HG02678 (cell line): ENCODE measurements at regions not wholly inside any gene's neighbourhood (a gene's known extent, or its start where the extent isn't known, plus 50 kb on each side); places are given as distances from the start of the nearest gene placed in this dataset.
"Not testable (repeated sequence)": the region's sequence is repeated elsewhere in the genome, so short reads cannot be mapped to it uniquely, and the experiment has no call there.

Source experiments
- ATAC-seq: cut with Tn5 transposase; IDR thresholded peaks from one replicate; pipeline ENCODE4 v1.9.1; 2021; ENCODE audit warnings: mild to moderate bottlenecking, moderate library complexity; ENCODE audit not compliant: unreplicated experiment

GRCh38 chr2:180559771-180560170, 420.6 kb upstream of the UBE2E3 start:
- ATAC-seq = no peak

DNA sequence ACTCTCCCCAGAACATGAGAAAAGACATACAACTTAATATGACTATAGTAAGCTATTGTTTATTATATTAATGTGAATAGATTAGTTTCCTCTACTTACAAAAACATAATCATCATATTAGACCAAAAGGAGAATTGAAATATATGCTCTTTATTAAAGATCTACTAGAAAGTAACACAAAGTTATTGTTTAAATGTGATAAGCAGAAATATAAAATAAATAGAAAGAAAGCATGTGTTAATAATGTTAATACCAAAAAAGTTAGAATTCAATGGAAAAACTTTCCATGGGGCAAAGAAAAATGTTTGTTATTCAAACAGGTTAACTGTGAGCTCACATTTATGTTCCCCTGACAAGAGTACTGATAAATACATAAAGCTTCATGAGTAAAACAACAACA, 421.4 kb upstream of the UBE2E3 start:
- no peak for ATAC-seq

- no peak for ATAC-seq
Observed at GRCh38 chr2:180555391-180555965, 424.9 kb upstream of the UBE2E3 start.

GRCh38 chr2:180554330-180554729, 426.1 kb upstream of the UBE2E3 start:
- no peak for ATAC-seq

DNA sequence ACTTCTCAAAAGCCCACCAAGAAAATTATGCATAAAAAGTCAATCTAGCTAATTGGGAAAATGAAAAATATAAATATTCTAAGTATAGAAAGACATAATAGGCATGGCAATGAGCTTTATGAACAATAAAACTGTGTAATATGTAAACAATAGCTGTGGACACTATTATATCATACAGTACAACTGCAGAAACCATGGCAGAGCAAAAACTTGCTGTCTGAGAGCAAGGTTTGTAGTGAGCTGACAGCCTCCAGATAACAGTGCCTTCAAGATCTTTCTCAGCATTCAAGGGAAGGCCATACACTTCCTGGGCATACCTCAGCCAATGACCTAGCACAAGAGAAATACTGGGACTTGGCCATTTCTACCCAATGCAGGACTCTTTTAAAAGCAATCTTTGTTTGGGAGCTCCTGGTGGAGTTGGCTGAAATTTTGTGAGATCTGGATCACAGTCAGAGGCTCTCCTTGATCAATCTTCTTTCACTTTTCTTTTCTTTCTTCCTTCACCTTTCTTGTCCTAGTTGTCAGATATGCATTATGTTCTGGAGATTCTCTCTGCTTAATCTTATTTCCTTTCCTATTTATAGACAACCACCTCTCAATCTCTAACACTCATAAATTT, 427.2 kb upstream of the UBE2E3 start:
- ATAC-seq = no peak

GRCh38 chr2:180542511-180542910, 437.9 kb upstream of the UBE2E3 start:
- ATAC-seq = no peak

GRCh38 chr2:180540761-180541160, 439.6 kb upstream of the UBE2E3 start:
- ATAC-seq = no peak

DNA sequence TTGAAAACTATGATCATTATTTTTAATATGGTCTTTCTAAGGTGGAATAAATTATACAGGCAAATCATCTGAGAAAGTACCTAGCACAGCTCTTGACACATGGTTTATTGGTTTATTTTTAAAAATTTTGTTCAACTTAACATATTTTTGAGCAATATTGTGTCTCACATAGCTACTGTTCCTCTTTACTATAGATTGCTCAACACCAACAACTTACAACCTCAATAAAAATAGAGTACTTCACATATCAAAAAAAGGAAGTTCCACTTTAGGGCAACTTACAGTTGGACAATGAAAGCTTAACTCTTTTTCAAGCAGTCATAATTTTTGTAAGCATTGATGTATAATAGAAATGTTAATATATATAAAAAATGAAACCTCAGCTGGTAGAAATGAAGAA, 440.9 kb upstream of the UBE2E3 start:
- ATAC-seq = no peak

DNA sequence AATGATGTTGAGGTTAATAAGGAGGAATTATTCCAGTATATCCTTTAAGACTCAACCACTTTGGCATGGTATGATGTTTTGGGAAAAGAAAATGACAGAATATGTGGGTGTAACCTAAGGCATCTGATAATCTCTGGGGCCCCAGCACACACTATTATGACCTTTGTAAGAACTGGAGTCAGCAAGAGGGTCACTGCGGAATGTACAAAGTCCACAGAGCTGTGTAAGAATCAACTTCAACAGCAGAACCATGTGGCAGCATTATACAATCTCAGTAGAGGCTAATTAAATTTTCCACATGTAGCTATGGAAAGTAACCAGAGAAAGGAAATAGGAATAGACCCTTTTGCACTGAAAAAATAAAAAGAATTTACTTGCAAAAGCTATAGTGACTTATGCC, 445.1 kb upstream of the UBE2E3 start:
- ATAC-seq = no peak

GRCh38 chr2:180531787-180532186, 448.6 kb upstream of the UBE2E3 start:
- not testable (repeated sequence) for ATAC-seq

- ATAC-seq = no peak
Observed at GRCh38 chr2:180524499-180524898, 455.9 kb upstream of the UBE2E3 start.

GRCh38 chr2:180523621-180524340, 456.6 kb upstream of the UBE2E3 start:
- no peak for ATAC-seq

DNA sequence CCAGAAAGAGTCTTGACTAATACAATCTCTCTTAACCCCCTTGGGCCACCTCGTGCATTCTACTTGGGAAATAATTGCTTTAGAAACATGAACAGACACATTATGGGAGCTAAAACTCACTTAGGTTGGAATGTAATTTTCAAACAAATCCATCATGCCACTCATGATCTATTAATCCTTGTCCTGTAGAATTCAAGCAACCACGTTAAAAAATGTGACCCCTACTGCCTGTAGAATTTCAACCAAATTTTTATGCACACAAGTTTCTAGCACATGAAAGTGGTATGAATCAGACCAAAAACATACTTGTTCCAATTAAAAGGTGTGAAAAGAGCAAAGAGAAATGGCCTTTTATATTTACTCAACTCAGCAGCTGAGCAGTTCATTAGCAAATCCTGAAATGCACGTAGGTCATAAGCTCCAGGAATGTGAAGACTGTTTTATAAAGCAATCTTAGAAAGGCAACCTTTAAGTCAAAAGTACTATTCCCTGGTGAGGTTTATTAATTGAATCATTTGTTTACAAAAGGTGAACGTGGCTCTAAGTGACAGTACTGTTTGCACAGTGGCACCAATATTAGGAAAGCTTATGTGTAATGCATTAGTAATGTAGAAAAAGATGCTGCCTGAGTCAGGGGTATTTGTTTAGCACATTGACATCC, 459.4 kb upstream of the UBE2E3 start:
- ATAC-seq = no peak

DNA sequence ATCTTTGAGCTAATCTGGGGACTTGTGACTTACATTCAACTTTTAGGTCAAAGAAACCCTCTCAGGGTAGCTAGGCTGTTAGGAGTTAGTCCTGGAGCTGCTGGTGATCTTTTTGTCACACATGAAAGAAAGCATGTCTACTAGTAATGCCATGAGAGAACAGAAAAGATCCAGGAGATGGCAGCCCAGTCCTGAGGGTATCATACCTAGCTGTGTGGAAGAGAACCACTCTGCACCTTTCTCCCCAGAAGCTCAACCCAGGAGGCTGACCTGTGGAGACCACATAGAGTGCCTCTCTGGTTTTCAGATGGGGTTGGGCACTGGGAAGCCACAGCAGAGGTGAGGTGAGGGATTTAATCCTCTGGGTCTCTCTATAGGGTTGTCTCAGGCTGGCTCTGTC, 460.2 kb upstream of the UBE2E3 start:
- no peak for ATAC-seq

- ATAC-seq = no peak
Observed at GRCh38 chr2:180519276-180519675, 461.1 kb upstream of the UBE2E3 start.

- peak; percentile 55 for ATAC-seq
Observed at GRCh38 chr2:180516232-180516631, 464.2 kb upstream of the UBE2E3 start.

DNA sequence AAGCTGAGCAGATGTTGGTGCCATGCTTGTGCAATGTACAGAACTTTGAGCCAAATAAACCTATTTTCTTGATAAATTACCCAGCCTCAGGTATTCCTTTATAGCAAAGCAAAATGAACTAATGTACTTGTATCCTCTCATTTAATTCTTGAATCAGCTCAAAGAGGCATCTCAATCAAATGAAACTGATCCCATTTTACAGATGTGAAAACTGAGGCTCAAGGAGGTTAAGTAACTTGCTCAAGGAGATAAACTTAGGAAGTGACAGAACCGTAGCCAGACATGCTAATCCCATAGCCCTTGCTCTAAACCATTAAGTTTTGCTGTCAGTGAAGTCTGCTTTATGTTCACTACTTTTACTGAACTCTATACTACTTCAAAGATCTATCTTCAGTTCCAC, 467.0 kb upstream of the UBE2E3 start:
- no peak for ATAC-seq

DNA sequence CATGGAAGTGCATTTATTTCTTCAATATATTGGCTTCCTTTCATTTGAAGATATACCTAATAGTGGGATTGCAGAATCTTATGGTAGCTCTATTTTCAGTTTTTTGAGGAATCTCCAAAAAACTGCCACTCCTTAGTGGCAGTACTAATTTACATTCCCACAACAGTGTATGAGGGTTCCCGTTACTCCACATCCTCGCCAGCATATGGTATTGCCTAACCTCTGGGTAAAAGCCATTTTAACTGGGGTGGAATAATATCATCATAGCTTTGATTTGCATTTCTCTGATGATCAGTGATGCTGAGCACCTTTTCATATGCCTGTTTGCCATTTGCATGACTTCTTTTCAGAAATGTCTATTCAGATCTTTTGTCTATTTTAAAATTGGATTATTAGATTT, 471.9 kb upstream of the UBE2E3 start:
- no peak for ATAC-seq

- ATAC-seq = no peak
Observed at GRCh38 chr2:180507028-180507427, 473.4 kb upstream of the UBE2E3 start.

DNA sequence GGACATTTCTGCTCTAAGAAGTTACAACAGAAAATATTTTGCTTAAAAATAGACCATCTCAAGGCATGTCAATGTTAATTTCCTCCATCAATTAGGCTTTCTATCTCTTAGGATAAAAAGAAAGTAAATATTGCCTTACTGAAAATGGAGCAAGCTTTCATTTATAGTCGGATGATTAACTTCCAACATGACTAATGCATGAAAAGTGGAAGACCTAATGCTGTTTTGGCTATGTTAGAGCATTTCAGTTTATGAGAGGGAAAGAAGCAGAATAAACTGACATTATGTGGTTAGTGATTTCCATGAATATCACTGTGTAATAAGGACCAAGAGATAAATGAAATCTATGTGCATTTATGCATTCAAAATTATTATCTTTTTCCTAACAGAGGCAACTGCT, 475.2 kb upstream of the UBE2E3 start:
- ATAC-seq = no peak

DNA sequence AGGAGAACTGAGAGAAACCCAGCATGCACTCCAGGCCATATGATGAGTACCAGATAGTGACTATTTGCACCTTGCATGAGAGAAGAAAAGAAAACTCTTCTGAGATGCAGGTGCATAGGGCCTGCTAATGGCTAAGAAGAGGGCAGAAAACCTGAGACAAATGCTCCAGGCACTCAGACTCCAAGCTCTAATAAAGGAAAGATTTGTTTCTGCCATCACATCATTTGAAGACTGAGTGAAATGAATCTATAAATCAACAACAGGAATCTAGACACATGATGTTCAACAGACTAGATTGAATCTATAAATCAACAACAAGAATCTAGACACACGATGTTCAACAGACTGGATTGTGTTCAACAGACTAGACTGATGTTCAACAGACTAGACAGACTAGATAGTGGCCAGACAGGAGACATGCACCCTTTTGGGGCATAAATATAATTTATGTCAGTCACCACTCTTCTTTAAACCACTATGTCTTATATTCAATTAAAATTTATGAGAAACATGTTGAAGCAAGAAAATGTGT, 482.7 kb upstream of the UBE2E3 start:
- no peak for ATAC-seq

GRCh38 chr2:180495606-180496005, 484.8 kb upstream of the UBE2E3 start:
- no peak for ATAC-seq
